GM23338 (cell line): ENCODE measurements at regions not wholly inside any gene's neighbourhood (a gene's known extent, or its start where the extent isn't known, plus 50 kb on each side); places are given as distances from the start of the nearest gene placed in this dataset.

Experiments
- ATAC-seq: fragments of 200-7000 bp; cut with Tn5 transposase; 3 replicates; pipeline ENCODE4 v1.9.1; 2020
- DNase-seq: peaks from one replicate; pipeline ENCODE4 v3.0.0-alpha.2; 2015; ENCODE audit warnings: low spot score
- H2AFZ ChIP-seq: fragments of 200-600 bp; sonication (generic); 2 replicates; pipeline ENCODE4 v1.8.0; 2016; ENCODE audit warnings: antibody characterized with exemption, mild to moderate bottlenecking, moderate library complexity
- H3F3A ChIP-seq: fragments of 200-600 bp; sonication (generic); replicated peaks from 2 replicates; pipeline ENCODE4 v1.8.0; 2017; ENCODE audit warnings: antibody characterized with exemption, mixed run types, low read depth
- H3K27ac ChIP-seq: fragments of 200-600 bp; sonication (generic); 2 replicates; pipeline ENCODE4 v1.6.1; 2016; ENCODE audit warnings: low read depth
- H3K27me3 ChIP-seq: fragments of 200-600 bp; sonication (generic); 2 replicates; pipeline ENCODE4 v1.8.0; 2016; ENCODE audit warnings: mild to moderate bottlenecking, mixed run types, moderate library complexity; ENCODE audit not compliant: insufficient read depth
- H3K36me3 ChIP-seq: fragments of 200-600 bp; sonication (generic); 2 replicates; pipeline ENCODE4 v1.8.0; 2016; ENCODE audit warnings: mild to moderate bottlenecking; ENCODE audit not compliant: insufficient read depth
- H3K4me1 ChIP-seq: fragments of 200-600 bp; sonication (generic); 2 replicates; pipeline ENCODE4 v1.8.0; 2016; ENCODE audit warnings: mild to moderate bottlenecking, moderate library complexity; ENCODE audit not compliant: insufficient read depth
- H3K4me2 ChIP-seq: fragments of 200-600 bp; sonication (generic); 2 replicates; pipeline ENCODE4 v1.7.1; 2017; ENCODE audit warnings: mixed run types
- H3K4me3 ChIP-seq: fragments of 200-600 bp; sonication (generic); 2 replicates; pipeline ENCODE4 v1.6.1; 2016; ENCODE audit warnings: mixed run types
- H3K79me2 ChIP-seq: fragments of 200-600 bp; sonication (generic); replicated peaks from 2 replicates; pipeline ENCODE4 v1.8.0; 2017; ENCODE audit warnings: mild to moderate bottlenecking; ENCODE audit not compliant: insufficient read depth
- H3K9me2 ChIP-seq: fragments of 200-600 bp; sonication (generic); 2 replicates; pipeline ENCODE4 v1.8.0; 2017; ENCODE audit not compliant: insufficient read depth
- H4K20me1 ChIP-seq: fragments of 200-600 bp; sonication (generic); replicated peaks from 2 replicates; pipeline ENCODE4 v1.8.0; 2017; ENCODE audit warnings: mild to moderate bottlenecking; ENCODE audit not compliant: insufficient read depth
- H3K27ac Mint-ChIP-seq: 2 replicates; pipeline ENCODE4 v1.8.0; 2020; ENCODE audit warnings: inconsistent platforms, mild to moderate bottlenecking, moderate library complexity, mixed read lengths
- H3K27me3 Mint-ChIP-seq: 3 replicates; pipeline ENCODE4 v1.8.0; 2022; ENCODE audit warnings: low read depth, mild to moderate bottlenecking, moderate library complexity, mixed read lengths, inconsistent platforms; ENCODE audit not compliant: insufficient read depth, poor library complexity
- H3K36me3 Mint-ChIP-seq: 3 replicates; pipeline ENCODE4 v1.8.0; 2021; ENCODE audit warnings: low read depth, mild to moderate bottlenecking, inconsistent platforms, moderate library complexity, mixed read lengths
- H3K4me1 Mint-ChIP-seq: 3 replicates; pipeline ENCODE4 v1.8.0; 2020; ENCODE audit warnings: mild to moderate bottlenecking, inconsistent platforms, mixed read lengths
- H3K4me3 Mint-ChIP-seq: 3 replicates; pipeline ENCODE4 v1.8.0; 2021; ENCODE audit warnings: moderate library complexity, mild to moderate bottlenecking, inconsistent platforms, mixed read lengths
- H3K9me3 Mint-ChIP-seq: 3 replicates; pipeline ENCODE4 v1.8.0; 2020; ENCODE audit warnings: moderate library complexity, mild to moderate bottlenecking, inconsistent platforms, mixed read lengths
- CREB1 ChIP-seq: fragments of 250-450 bp; sonication (Bioruptor Pico); IDR thresholded peaks from 2 replicates; pipeline ENCODE4 v1.5.0; 2020; ENCODE audit warnings: low read depth, mild to moderate bottlenecking, moderate library complexity
- JUNB ChIP-seq: IDR thresholded peaks from one replicate; pipeline ENCODE4 v1.6.1; 2016; ENCODE audit warnings: antibody characterized with exemption; ENCODE audit not compliant: unreplicated experiment
- POLR2AphosphoS5 ChIP-seq: IDR thresholded peaks from 2 replicates; pipeline ENCODE4 v1.6.1; 2016; ENCODE audit warnings: antibody characterized with exemption, low read depth
- STAT1 ChIP-seq: IDR thresholded peaks from one replicate; pipeline ENCODE4 v1.6.1; 2016; ENCODE audit warnings: antibody characterized with exemption; ENCODE audit not compliant: unreplicated experiment
- TF ChIP-seq, protein P1 (sequence below): IDR thresholded peaks from 2 replicates; pipeline ENCODE4 v1.6.1; 2016; ENCODE audit warnings: antibody characterized with exemption
- TF ChIP-seq, protein P2 (sequence below): fragments of 250-450 bp; sonication (Bioruptor Pico); IDR thresholded peaks from 2 replicates; pipeline ENCODE4 v1.5.0; 2020; ENCODE audit warnings: mild to moderate bottlenecking, moderate library complexity
- TF ChIP-seq, protein P3 (sequence below): IDR thresholded peaks from one replicate; pipeline ENCODE4 v1.6.1; 2018; ENCODE audit warnings: antibody characterized with exemption; ENCODE audit not compliant: unreplicated experiment

DNA sequence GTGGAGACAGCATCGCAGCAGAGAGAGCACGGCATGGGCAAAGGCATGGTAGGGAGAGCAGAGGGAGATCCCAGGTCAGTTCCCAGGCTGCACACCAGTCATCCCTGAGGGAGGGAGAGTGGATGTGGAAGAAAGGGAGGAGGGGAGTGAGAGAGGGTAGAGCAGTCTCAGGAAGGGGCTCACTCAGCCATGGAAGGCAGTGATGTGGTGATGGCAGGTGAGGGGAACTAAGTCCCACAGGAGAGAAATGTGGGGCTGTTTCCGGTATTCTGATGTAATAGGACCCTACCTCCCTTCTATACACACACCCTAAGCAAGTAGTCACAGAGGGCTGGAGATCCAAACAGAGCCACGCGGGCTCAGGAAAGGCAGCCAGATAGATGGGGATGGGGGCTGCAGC, 500.3 kb upstream of the CDH11 start (continued):
- TF ChIP-seq CREB1 (CRISPR knock-in tag) = no peak
- TF ChIP-seq, protein P1, sequence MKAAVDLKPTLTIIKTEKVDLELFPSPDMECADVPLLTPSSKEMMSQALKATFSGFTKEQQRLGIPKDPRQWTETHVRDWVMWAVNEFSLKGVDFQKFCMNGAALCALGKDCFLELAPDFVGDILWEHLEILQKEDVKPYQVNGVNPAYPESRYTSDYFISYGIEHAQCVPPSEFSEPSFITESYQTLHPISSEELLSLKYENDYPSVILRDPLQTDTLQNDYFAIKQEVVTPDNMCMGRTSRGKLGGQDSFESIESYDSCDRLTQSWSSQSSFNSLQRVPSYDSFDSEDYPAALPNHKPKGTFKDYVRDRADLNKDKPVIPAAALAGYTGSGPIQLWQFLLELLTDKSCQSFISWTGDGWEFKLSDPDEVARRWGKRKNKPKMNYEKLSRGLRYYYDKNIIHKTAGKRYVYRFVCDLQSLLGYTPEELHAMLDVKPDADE = no peak

DNA sequence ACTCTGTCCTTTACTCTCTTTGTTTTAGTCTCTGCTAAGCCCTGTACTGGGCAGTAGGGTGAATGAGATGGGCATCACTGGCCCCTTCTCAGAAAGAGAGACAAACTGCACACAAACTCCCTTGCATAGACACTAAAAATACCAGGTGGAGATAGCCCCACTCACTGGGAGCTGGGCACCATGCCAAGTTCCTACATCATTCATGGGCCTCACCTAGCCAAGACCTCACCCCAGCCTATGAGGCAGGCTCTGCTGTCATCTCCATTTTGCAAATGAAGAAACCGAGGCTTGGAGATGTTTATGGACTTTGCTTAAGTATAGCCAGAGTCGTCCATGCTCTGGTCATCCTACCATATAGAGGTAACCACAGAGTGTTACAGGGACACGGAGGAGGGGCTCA, 499.8 kb upstream of the CDH11 start:
- Mint-ChIP-seq H3K27me3 (peaks cover 8% of the 10 kb centered on the region), H3K4me1 (no peaks in the 10 kb centered on the region), H3K27ac (no peak overlapping the region), H3K9me3 (no peaks in the 10 kb centered on the region; the same call in 2 of the 3 replicates), H3K36me3 (no peaks in the 10 kb centered on the region), H3K4me3 (no peak overlapping the region)
- DNase-seq = no peak
- Histone ChIP-seq H2AFZ (no peak overlapping the region), H3K27me3 (no peaks in the 10 kb centered on the region), H3K36me3 (no peaks in the 10 kb centered on the region), H3K79me2 (no peaks in the 10 kb centered on the region), H3K9me2 (no peaks in the 10 kb centered on the region), H3K27ac (no peak overlapping the region), H3K4me2 (no peak overlapping the region), H3K4me3 (no peak overlapping the region), H3F3A (no peaks in the 10 kb centered on the region), H4K20me1 (no peaks in the 10 kb centered on the region), H3K4me1 (no peaks in the 10 kb centered on the region)
- TF ChIP-seq, protein P2, sequence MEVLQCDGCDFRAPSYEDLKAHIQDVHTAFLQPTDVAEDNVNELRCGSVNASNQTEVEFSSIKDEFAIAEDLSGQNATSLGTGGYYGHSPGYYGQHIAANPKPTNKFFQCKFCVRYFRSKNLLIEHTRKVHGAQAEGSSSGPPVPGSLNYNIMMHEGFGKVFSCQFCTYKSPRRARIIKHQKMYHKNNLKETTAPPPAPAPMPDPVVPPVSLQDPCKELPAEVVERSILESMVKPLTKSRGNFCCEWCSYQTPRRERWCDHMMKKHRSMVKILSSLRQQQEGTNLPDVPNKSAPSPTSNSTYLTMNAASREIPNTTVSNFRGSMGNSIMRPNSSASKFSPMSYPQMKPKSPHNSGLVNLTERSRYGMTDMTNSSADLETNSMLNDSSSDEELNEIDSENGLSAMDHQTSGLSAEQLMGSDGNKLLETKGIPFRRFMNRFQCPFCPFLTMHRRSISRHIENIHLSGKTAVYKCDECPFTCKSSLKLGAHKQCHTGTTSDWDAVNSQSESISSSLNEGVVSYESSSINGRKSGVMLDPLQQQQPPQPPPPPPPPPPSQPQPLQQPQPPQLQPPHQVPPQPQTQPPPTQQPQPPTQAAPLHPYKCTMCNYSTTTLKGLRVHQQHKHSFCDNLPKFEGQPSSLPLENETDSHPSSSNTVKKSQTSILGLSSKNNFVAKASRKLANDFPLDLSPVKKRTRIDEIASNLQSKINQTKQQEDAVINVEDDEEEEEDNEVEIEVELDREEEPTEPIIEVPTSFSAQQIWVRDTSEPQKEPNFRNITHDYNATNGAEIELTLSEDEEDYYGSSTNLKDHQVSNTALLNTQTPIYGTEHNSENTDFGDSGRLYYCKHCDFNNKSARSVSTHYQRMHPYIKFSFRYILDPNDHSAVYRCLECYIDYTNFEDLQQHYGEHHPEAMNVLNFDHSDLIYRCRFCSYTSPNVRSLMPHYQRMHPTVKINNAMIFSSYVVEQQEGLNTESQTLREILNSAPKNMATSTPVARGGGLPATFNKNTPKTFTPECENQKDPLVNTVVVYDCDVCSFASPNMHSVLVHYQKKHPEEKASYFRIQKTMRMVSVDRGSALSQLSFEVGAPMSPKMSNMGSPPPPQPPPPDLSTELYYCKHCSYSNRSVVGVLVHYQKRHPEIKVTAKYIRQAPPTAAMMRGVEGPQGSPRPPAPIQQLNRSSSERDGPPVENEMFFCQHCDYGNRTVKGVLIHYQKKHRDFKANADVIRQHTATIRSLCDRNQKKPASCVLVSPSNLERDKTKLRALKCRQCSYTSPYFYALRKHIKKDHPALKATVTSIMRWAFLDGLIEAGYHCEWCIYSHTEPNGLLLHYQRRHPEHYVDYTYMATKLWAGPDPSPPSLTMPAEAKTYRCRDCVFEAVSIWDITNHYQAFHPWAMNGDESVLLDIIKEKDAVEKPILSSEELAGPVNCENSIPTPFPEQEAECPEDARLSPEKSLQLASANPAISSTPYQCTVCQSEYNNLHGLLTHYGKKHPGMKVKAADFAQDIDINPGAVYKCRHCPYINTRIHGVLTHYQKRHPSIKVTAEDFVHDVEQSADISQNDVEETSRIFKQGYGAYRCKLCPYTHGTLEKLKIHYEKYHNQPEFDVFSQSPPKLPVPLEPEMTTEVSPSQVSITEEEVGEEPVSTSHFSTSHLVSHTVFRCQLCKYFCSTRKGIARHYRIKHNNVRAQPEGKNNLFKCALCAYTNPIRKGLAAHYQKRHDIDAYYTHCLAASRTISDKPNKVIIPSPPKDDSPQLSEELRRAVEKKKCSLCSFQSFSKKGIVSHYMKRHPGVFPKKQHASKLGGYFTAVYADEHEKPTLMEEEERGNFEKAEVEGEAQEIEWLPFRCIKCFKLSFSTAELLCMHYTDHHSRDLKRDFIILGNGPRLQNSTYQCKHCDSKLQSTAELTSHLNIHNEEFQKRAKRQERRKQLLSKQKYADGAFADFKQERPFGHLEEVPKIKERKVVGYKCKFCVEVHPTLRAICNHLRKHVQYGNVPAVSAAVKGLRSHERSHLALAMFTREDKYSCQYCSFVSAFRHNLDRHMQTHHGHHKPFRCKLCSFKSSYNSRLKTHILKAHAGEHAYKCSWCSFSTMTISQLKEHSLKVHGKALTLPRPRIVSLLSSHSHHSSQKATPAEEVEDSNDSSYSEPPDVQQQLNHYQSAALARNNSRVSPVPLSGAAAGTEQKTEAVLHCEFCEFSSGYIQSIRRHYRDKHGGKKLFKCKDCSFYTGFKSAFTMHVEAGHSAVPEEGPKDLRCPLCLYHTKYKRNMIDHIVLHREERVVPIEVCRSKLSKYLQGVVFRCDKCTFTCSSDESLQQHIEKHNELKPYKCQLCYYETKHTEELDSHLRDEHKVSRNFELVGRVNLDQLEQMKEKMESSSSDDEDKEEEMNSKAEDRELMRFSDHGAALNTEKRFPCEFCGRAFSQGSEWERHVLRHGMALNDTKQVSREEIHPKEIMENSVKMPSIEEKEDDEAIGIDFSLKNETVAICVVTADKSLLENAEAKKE (CRISPR knock-in tag) = no peak
- TF ChIP-seq, protein P3, sequence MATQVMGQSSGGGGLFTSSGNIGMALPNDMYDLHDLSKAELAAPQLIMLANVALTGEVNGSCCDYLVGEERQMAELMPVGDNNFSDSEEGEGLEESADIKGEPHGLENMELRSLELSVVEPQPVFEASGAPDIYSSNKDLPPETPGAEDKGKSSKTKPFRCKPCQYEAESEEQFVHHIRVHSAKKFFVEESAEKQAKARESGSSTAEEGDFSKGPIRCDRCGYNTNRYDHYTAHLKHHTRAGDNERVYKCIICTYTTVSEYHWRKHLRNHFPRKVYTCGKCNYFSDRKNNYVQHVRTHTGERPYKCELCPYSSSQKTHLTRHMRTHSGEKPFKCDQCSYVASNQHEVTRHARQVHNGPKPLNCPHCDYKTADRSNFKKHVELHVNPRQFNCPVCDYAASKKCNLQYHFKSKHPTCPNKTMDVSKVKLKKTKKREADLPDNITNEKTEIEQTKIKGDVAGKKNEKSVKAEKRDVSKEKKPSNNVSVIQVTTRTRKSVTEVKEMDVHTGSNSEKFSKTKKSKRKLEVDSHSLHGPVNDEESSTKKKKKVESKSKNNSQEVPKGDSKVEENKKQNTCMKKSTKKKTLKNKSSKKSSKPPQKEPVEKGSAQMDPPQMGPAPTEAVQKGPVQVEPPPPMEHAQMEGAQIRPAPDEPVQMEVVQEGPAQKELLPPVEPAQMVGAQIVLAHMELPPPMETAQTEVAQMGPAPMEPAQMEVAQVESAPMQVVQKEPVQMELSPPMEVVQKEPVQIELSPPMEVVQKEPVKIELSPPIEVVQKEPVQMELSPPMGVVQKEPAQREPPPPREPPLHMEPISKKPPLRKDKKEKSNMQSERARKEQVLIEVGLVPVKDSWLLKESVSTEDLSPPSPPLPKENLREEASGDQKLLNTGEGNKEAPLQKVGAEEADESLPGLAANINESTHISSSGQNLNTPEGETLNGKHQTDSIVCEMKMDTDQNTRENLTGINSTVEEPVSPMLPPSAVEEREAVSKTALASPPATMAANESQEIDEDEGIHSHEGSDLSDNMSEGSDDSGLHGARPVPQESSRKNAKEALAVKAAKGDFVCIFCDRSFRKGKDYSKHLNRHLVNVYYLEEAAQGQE = no peak
- TF ChIP-seq POLR2AphosphoS5 (no peak), JUNB (no peak), STAT1 (no peak)
- no peak for ATAC-seq
